PC-3 (cell line): ENCODE measurements at regions not wholly inside any gene's neighbourhood (a gene's known extent, or its start where the extent isn't known, plus 50 kb on each side); places are given as distances from the start of the nearest gene placed in this dataset.
"Not testable (repeated sequence)": the region's sequence is repeated elsewhere in the genome, so short reads cannot be mapped to it uniquely, and the experiment has no call there.

Experiments used
- EZH2 ChIP-seq: fragments of 300-600 bp; sonication (generic); IDR thresholded peaks from one replicate; pipeline ENCODE4 v1.6.1; 2017; ENCODE audit warnings: antibody characterized with exemption, mild to moderate bottlenecking, low read length; ENCODE audit not compliant: unreplicated experiment
- EZH2phosphoT487 ChIP-seq: fragments of 300-600 bp; sonication (generic); IDR thresholded peaks from 2 replicates; pipeline ENCODE4 v1.6.1; 2018; ENCODE audit warnings: mild to moderate bottlenecking, antibody characterized with exemption, low read length, borderline replicate concordance
- TF ChIP-seq, protein P1 (sequence below): fragments of 300-600 bp; sonication (generic); conservative IDR thresholded peaks from 2 replicates; pipeline ENCODE4 v1.5.1; 2017; ENCODE audit warnings: antibody characterized with exemption, low read depth, mild to moderate bottlenecking, low read length

- TF ChIP-seq, protein P1, sequence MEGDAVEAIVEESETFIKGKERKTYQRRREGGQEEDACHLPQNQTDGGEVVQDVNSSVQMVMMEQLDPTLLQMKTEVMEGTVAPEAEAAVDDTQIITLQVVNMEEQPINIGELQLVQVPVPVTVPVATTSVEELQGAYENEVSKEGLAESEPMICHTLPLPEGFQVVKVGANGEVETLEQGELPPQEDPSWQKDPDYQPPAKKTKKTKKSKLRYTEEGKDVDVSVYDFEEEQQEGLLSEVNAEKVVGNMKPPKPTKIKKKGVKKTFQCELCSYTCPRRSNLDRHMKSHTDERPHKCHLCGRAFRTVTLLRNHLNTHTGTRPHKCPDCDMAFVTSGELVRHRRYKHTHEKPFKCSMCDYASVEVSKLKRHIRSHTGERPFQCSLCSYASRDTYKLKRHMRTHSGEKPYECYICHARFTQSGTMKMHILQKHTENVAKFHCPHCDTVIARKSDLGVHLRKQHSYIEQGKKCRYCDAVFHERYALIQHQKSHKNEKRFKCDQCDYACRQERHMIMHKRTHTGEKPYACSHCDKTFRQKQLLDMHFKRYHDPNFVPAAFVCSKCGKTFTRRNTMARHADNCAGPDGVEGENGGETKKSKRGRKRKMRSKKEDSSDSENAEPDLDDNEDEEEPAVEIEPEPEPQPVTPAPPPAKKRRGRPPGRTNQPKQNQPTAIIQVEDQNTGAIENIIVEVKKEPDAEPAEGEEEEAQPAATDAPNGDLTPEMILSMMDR, result not testable (repeated sequence)
- TF ChIP-seq EZH2, EZH2phosphoT487: not testable (repeated sequence)
Measured at GRCh38 chr6:47425724-47426123, 51.9 kb upstream of the CD2AP start.
